ENCODE measurements at regions not wholly inside any gene's neighbourhood (a gene's known extent, or its start where the extent isn't known, plus 50 kb on each side); places are given as distances from the start of the nearest gene placed in this dataset.

- no peak for DNase-seq (ENCODE audit: low spot score)
These were observed 642.2 kb downstream of the LIG4 start for GRCh38 chr13:107573184-107573583.

GRCh38 chr13:107572156-107572555 is 643.2 kb downstream of the LIG4 start:
- DNase-seq (ENCODE audit: low spot score), result no peak

GRCh38 chr13:107568181-107568580 is 647.2 kb downstream of the LIG4 start:
- DNase-seq (ENCODE audit: low spot score), result no peak

GRCh38 chr13:107563099-107563925 is 652.0 kb downstream of the LIG4 start:
- no peak for DNase-seq (ENCODE audit: low spot score)

GRCh38 chr13:107562203-107562602 is 653.1 kb downstream of the LIG4 start:
- no peak for DNase-seq (ENCODE audit: low spot score)

- no peak for DNase-seq (ENCODE audit: low spot score)
These were observed 660.9 kb downstream of the LIG4 start for GRCh38 chr13:107554460-107554859.

GRCh38 chr13:107553838-107554237 is 661.5 kb downstream of the LIG4 start:
- DNase-seq (ENCODE audit: low spot score), result no peak

GRCh38 chr13:107551521-107551920 is 663.8 kb downstream of the LIG4 start:
- no peak for DNase-seq (ENCODE audit: low spot score)

- no peak for DNase-seq (ENCODE audit: low spot score)
These were observed 667.0 kb downstream of the LIG4 start for GRCh38 chr13:107548338-107548737.

- no peak for DNase-seq (ENCODE audit: low spot score)
These were observed 669.3 kb downstream of the LIG4 start for GRCh38 chr13:107545946-107546502.

- DNase-seq (ENCODE audit: low spot score), result no peak
These were observed 680.8 kb downstream of the LIG4 start for GRCh38 chr13:107534548-107534947.

GRCh38 chr13:107531816-107532215 is 683.5 kb downstream of the LIG4 start:
- no peak for DNase-seq (ENCODE audit: low spot score)

GRCh38 chr13:107531180-107531579 is 684.2 kb downstream of the LIG4 start:
- no peak for DNase-seq (ENCODE audit: low spot score)

GRCh38 chr13:107529035-107529434 is 686.3 kb downstream of the LIG4 start:
- DNase-seq (ENCODE audit: low spot score), result no peak

- no peak for DNase-seq (ENCODE audit: low spot score)
These were observed 696.6 kb downstream of the LIG4 start for GRCh38 chr13:107518780-107519179.

GRCh38 chr13:107518292-107518691 is 697.0 kb downstream of the LIG4 start:
- DNase-seq (ENCODE audit: low spot score), result no peak

GRCh38 chr13:107516517-107516916 is 698.8 kb downstream of the LIG4 start:
- DNase-seq (ENCODE audit: low spot score), result no peak

- no peak for DNase-seq (ENCODE audit: low spot score)
These were observed 702.8 kb downstream of the LIG4 start for GRCh38 chr13:107512551-107512950.

GRCh38 chr13:107497661-107498060 is 717.7 kb downstream of the LIG4 start:
- DNase-seq (ENCODE audit: low spot score), result no peak

- DNase-seq (ENCODE audit: low spot score), result no peak
These were observed 722.1 kb downstream of the LIG4 start for GRCh38 chr13:107493266-107493665.

GRCh38 chr13:107482688-107483087 is 732.6 kb downstream of the LIG4 start:
- DNase-seq (ENCODE audit: low spot score), result no peak

- no peak for DNase-seq (ENCODE audit: low spot score)
These were observed 735.2 kb downstream of the LIG4 start for GRCh38 chr13:107480130-107480529.

- no peak for DNase-seq (ENCODE audit: low spot score)
These were observed 737.5 kb downstream of the LIG4 start for GRCh38 chr13:107477772-107478379.

Data from AG08395 (cell line).